Hypothalamus (tissue), 51 donors: ENCODE measurements at regions not wholly inside any gene's neighbourhood (a gene's known extent, or its start where the extent isn't known, plus 50 kb on each side); places are given as distances from the start of the nearest gene placed in this dataset.

Experiments
- DNase-seq, 51 donors: peaks; one replicate each; lab custom pipeline; 2025; lab: John Stamatoyannopoulos, UW

DNA sequence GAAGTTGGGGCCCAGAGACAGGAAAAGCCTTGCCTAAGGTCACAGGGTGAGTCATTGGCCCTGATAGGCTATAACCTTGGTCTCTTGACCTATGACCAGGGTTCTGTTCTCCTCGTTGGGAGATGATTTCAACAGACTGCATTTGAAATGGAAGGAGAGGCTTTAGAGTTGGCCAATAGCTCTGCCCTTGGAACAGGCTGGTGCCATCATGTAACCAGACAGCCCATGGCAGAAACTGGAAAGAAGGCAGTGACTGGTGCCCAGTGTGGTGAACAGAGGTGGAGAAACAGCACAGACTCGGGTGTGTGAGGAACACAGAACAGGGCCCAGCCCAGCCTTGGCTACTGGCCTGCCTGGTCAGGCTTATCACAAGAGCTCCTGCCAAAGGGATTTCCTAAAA, 109.8 kb upstream of the SLC25A48 start:
- no peak for DNase-seq

- no peak for DNase-seq
Measured at GRCh38 chr5:135723491-135723890, 111.0 kb upstream of the SLC25A48 start.

DNA sequence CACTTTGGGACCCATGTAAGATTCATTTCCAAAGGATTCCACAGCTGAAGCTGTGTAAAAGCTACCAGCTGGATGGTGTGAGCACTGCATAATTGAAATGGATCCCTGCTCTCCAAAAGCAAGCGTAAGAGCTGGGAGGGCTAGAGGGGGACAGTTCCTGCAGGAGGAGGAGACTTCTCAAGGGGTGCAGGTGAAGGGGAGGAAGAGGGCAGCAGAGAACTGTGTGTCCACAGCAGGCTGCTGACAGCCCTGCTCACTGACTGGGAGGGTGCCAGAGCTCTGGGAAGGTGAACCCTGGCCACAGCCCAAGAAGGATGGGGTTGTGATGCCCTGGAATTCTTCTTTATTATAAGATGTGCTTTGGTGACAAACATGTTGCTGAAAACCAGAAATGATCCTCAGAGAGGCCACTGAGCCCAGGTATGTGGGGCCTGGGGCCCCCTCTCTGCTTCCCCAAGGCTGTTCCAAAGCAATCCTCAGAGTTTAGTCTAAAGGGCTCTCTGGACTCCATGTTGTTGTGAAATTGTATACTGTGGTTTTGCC, 112.8 kb upstream of the SLC25A48 start:
- DNase-seq, result no peak

GRCh38 chr5:135720191-135720590, 114.3 kb upstream of the SLC25A48 start:
- no peak for DNase-seq

DNA sequence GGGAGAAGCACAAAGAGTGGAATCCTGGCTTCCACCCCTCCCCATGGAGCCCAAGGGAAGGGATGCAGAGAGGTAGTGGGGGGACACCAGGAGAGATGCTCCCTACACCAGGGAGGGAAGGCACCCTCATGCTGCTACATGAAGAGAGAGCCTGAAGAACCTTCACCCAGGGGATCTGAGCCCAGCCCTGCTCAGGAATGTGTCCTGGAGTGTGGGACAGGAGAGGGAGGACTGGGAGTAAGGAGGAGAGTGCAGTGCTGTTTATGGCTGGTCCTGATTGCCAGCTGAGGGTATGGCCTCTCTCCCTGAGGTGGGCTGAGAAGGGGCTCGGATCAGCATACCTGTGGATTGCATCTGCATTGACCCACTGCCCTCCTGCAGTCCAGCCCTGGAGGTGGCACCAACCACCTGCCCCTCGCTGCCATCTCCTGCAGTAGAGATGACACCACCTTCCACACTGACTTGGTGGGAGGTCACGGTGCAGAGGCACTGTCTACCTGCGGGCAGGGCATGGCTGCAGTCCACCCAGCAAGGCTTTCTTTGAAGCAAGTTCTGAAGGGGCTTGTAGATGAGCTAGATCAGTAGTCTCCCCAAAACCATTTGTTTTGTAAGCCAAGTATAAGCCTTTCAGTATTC, 114.9 kb upstream of the SLC25A48 start:
- no peak for DNase-seq

- no peak for DNase-seq
Measured at GRCh38 chr5:135718651-135719050, 115.8 kb upstream of the SLC25A48 start.

DNA sequence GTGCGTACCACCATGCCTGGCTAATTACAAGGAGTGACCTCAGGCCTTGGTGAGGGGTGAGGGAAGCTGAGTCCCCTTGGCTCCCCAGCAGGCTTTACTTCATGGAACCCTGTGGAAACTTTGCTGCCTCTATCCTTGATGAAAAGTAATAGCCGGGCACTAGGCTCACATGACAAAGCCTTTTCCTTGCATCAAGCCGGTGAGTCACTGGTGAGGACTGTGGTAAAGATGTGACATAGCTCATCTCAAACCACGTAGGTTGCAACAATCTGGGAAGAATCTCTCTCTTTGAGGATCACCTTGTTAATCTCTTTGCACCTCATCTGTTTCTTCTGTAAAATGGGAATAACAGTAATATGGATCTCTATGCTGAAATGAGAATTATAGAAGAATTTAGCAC, 116.3 kb upstream of the SLC25A48 start:
- no peak for DNase-seq

GRCh38 chr5:135715267-135716055, 119.0 kb upstream of the SLC25A48 start:
- DNase-seq, result no peak

- no peak for DNase-seq
Measured at GRCh38 chr5:135714126-135714894, 120.2 kb upstream of the SLC25A48 start.

GRCh38 chr5:135713161-135713915, 121.1 kb upstream of the SLC25A48 start:
- DNase-seq, result no peak

DNA sequence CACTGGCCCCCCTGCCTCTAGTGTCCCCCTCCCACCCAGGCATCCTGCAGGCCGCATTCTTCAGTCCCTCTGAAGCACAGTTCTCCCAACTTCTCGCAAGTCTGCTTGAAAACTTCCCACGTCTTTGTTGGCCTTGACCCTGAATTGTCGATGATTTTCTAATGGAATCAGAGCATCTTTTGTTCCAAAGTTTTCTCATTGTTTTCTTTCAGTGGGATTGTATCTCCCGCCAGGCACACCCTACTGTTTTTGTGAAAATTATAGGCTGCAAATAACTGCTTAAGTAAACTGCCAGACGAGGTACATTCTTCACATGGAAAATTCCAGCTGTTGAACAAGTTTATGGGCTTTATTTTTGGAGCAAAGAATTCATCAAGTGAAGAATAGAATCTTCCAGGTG, 122.6 kb upstream of the SLC25A48 start:
- no peak for DNase-seq

DNA sequence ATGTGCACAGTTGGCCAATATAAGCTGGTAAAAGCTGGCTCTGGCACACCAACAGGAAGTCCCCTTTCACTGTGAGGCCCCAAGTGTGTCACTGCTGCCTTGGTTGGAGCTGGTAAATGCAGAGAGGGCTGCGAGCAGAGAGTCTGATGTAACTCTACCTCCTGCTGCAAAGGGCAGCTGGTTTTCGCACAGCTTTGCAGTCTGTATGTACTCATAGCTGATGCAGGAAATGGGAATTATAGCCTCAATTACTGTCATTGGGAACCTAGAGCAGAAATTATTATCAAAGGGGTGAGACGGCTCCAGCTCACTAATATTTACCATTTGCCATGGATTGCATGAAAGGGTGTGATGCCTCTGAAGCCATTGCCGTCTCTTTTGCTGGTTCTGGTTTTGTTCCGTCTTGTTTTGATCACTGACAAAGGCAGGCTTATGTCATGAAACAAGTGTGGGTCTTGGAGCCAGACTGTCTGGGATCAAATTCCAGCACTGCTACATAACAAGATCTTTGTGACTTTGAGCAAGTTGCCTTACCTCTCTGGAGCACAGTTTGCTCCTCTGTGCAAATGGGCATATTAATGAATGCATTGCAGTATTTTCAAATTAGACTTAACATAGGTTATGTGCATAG, 124.3 kb upstream of the SLC25A48 start:
- no peak for DNase-seq

- no peak for DNase-seq
Measured at GRCh38 chr5:135709208-135709575, 125.3 kb upstream of the SLC25A48 start.

GRCh38 chr5:135708481-135709207, 125.8 kb upstream of the SLC25A48 start:
- no peak for DNase-seq

- DNase-seq, result no peak
Measured at GRCh38 chr5:135707302-135707701, 127.2 kb upstream of the SLC25A48 start.

- DNase-seq, result no peak
Measured at GRCh38 chr5:135706893-135707292, 127.6 kb upstream of the SLC25A48 start.

DNA sequence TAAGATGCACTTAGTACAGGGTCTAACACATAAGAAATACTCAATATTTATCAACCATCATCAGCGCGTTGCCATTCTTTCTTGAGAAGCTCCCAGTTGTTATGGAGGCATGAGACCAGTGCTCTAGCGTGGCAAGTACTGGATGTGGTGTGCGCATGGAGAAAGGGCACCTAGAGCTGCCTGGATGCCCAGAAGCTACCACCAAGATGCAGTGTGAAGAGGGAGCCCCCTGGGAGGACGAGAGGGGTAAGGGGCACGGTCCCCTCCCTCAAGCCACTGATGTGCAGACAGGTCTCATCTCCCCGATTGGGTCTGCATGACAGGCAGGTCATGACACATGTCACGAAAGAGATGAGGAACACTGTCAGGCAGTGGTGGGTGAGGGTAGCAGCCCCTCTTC, 127.7 kb upstream of the CXCL14 start:
- no peak for DNase-seq

GRCh38 chr5:135705941-135706466, 127.2 kb upstream of the CXCL14 start:
- DNase-seq, result no peak

DNA sequence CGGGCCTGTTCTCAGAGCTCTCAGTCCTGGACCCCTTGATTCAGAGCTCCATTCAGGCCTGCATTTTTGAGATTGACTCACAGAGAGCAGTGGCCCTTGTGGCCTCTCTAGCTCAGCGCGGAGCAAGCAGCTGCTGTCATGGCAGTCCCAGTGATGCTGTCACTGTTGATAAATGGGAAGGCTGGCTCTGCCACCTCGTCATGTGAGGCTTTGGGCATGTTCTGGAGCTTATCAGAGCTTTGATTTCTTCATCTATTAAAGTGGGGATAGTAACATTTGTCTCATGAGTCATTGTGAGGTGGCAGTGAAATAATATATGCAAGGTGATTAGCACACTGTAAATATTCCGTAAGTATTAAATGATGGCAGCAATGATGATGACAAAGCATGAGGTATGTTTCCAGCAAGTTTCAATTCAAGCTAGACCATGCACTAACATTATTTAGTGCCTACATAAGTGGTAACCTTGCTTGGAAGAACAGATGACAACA, 126.4 kb upstream of the CXCL14 start:
- no peak for DNase-seq
